ENCODE measurements at regions not wholly inside any gene's neighbourhood (a gene's known extent, or its start where the extent isn't known, plus 50 kb on each side); places are given as distances from the start of the nearest gene placed in this dataset.

DNA sequence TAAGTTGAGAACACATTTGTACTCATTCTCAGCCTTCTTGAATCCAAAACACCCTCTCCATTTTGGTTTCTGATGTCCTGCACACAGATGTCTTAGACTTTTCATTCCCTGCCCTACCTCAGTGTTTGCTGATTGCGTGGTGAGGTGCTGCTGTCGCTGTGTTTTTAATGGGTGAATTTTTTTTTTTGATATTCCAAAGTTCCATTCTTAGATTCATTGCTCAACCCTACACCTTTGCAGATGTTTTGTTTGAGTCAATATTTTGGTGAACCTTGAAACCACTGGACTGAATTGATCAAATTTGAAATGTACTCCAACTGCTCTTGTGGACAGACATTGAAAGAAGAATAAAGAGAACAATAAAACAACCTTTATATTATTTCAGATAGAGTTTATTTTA, 130.4 kb upstream of the DSEL start:
- H3K4me3 ChIP-seq (ENCODE audit: low read depth, poor library complexity, severe bottlenecking): no peak overlapping the region
- 96 to 97% methylated on average over 2 of the region's 2 CpGs for WGBS, 2 donors
- intact Hi-C loops (cut with DNase I; ENCODE audit: low total_unique reads): no loop called here
- TF ChIP-seq, protein P1, sequence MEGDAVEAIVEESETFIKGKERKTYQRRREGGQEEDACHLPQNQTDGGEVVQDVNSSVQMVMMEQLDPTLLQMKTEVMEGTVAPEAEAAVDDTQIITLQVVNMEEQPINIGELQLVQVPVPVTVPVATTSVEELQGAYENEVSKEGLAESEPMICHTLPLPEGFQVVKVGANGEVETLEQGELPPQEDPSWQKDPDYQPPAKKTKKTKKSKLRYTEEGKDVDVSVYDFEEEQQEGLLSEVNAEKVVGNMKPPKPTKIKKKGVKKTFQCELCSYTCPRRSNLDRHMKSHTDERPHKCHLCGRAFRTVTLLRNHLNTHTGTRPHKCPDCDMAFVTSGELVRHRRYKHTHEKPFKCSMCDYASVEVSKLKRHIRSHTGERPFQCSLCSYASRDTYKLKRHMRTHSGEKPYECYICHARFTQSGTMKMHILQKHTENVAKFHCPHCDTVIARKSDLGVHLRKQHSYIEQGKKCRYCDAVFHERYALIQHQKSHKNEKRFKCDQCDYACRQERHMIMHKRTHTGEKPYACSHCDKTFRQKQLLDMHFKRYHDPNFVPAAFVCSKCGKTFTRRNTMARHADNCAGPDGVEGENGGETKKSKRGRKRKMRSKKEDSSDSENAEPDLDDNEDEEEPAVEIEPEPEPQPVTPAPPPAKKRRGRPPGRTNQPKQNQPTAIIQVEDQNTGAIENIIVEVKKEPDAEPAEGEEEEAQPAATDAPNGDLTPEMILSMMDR (IDR thresholded peaks at IDR 0.05): no peak
- TF ChIP-seq POLR2A (IDR thresholded peaks at IDR 0.05): no peak
- DNase-seq (ENCODE audit: low spot score in 2 of 2): no peak

DNA sequence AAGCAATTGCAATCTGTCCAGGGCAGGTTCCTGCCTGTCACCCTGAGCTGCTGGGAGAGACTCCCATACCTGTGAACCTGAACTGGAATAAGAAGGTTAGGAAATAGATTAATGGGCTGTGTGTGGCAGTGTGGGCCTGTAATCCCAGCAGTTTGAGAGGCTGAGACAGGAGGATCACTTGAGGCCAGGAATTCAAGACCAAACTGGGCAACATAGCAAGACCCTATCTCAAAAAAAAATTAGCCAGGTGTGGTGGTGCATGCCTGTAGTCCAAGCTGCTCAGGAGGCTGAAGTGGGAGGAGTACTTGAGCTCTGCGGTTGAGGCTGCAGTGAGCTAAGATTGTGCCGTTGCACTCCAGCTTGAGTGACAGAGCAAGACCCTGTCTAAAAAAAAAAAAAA, 127.7 kb upstream of the DSEL start:
- DNase-seq (ENCODE audit: low spot score in 2 of 2): no peak
- 97 to 100% methylated on average over 2 of the region's 2 CpGs for WGBS, 2 donors
- intact Hi-C loops (cut with DNase I; ENCODE audit: low total_unique reads): no loop called here
- TF ChIP-seq, protein P1 (IDR thresholded peaks at IDR 0.05): no peak
- no peak for TF ChIP-seq POLR2A (IDR thresholded peaks at IDR 0.05)
- no peak overlapping the region for H3K4me3 ChIP-seq (ENCODE audit: low read depth, poor library complexity, severe bottlenecking)

- intact Hi-C loops (cut with DNase I; ENCODE audit: low total_unique reads): no loop called here
- no peak overlapping the region for H3K4me3 ChIP-seq (ENCODE audit: low read depth, poor library complexity, severe bottlenecking)
- no peak for TF ChIP-seq POLR2A (IDR thresholded peaks at IDR 0.05)
- TF ChIP-seq, protein P1 (IDR thresholded peaks at IDR 0.05): no peak
- WGBS, 2 donors: 77 to 78% methylated on average over 2 of the region's 2 CpGs
- DNase-seq (ENCODE audit: low spot score in 2 of 2): no peak
These were observed 123.4 kb upstream of the DSEL start for GRCh38 chr18:67639872-67640271.

GRCh38 chr18:67636597-67637385, 120.3 kb upstream of the DSEL start:
- 93 to 94% methylated on average over 32 of the region's 32 CpGs for WGBS, 2 donors

GRCh38 chr18:67634631-67635338, 118.3 kb upstream of the DSEL start:
- 35 to 46% methylated on average over 4 of the region's 4 CpGs for WGBS, 2 donors
- intact Hi-C loops (cut with DNase I; ENCODE audit: low total_unique reads): no loop called here
- DNase-seq (ENCODE audit: low spot score in 2 of 2): no peak
- no peak overlapping the region for H3K4me3 ChIP-seq (ENCODE audit: low read depth, poor library complexity, severe bottlenecking)
- TF ChIP-seq POLR2A (IDR thresholded peaks at IDR 0.05): no peak
- TF ChIP-seq, protein P1 (IDR thresholded peaks at IDR 0.05): no peak

More at GRCh38 chr18:67636597-67637385, 120.3 kb upstream of the DSEL start:
- DNase-seq (ENCODE audit: low spot score in 2 of 2): no peak
- H3K4me3 ChIP-seq (ENCODE audit: low read depth, poor library complexity, severe bottlenecking): no peak overlapping the region
- intact Hi-C loops (cut with DNase I; ENCODE audit: low total_unique reads): no loop called here
- TF ChIP-seq, protein P1 (IDR thresholded peaks at IDR 0.05): no peak
- TF ChIP-seq POLR2A (IDR thresholded peaks at IDR 0.05): no peak
